ENCODE measurements at regions not wholly inside any gene's neighbourhood (a gene's known extent, or its start where the extent isn't known, plus 50 kb on each side); places are given as distances from the start of the nearest gene placed in this dataset.

- no peak overlapping the region for H3K4me2 ChIP-seq (ENCODE audit: low read length)
- no peak overlapping the region for H3K27ac ChIP-seq (ENCODE audit: low read length)
- H3K36me3 ChIP-seq (ENCODE audit: low read depth, low read length), result no peaks in the 10 kb centered on the region
- H2AFZ ChIP-seq (ENCODE audit: low read length), result no peak overlapping the region
- BruUV-seq (replicated peaks), result no TSS peak
- POLR2A ChIA-PET (ENCODE audit: unreplicated experiment), result no interaction called here
- H4K20me1 ChIP-seq (ENCODE audit: low read length), result no peaks in the 10 kb centered on the region
- ATAC-seq, result no peak
- no peak overlapping the region for H3K4me3 ChIP-seq (ENCODE audit: low read length)
- H3K27me3 ChIP-seq (ENCODE audit: low read length), result no peaks in the 10 kb centered on the region
- DNase-seq, result no peak
- CTCF ChIA-PET, result interaction anchor here (0.6 kb wide), 1 partner anchor 155 kb away, joined by 10 read pairs; no protein-coding TSS in a partner anchor
- intact Hi-C loops (cut with micrococcal nuclease), result no loop called here
- no peaks in the 10 kb centered on the region for H3K9me2 ChIP-seq (replicated peaks; ENCODE audit: low read length)
- no peak overlapping the region for H3K9ac ChIP-seq (ENCODE audit: low read length)
- H3K4me1 ChIP-seq (ENCODE audit: insufficient read depth, low read length), result peaks cover 8% of the 10 kb centered on the region; the same call in 1 of the 2 replicates
- TF ChIP-seq EZH2 (IDR thresholded peaks at IDR 0.05; ENCODE audit: low read length, unreplicated experiment) (no peak), EZH2phosphoT487 (IDR thresholded peaks at IDR 0.05; ENCODE audit: borderline replicate concordance, low read length) (no peak), CTCF (conservative IDR thresholded peaks at IDR 0.05; ENCODE audit: low read depth, low read length) (no peak)
- no peaks in the 10 kb centered on the region for H3F3A ChIP-seq (ENCODE audit: low read length, unreplicated experiment)
- no peaks in the 10 kb centered on the region for H3K9me3 ChIP-seq (ENCODE audit: low read length)
- no peaks in the 10 kb centered on the region for H3K79me2 ChIP-seq (ENCODE audit: low read length)
Measured at GRCh38 chr12:45590646-45591045, 138.9 kb upstream of the ARID2 start.

GRCh38 chr12:45591635-45592034, 137.9 kb upstream of the ARID2 start:
- Histone ChIP-seq H3K79me2 (ENCODE audit: low read length) (no peaks in the 10 kb centered on the region), H2AFZ (ENCODE audit: low read length) (no peak overlapping the region), H4K20me1 (ENCODE audit: low read length) (no peaks in the 10 kb centered on the region), H3K9ac (ENCODE audit: low read length) (no peak overlapping the region), H3K27me3 (ENCODE audit: low read length) (no peaks in the 10 kb centered on the region), H3K9me3 (ENCODE audit: low read length) (no peaks in the 10 kb centered on the region), H3K4me3 (ENCODE audit: low read length) (no peak overlapping the region), H3K36me3 (ENCODE audit: low read depth, low read length) (no peaks in the 10 kb centered on the region), H3K4me2 (ENCODE audit: low read length) (no peak overlapping the region), H3K27ac (ENCODE audit: low read length) (no peak overlapping the region), H3F3A (ENCODE audit: low read length, unreplicated experiment) (no peaks in the 10 kb centered on the region), H3K9me2 (replicated peaks; ENCODE audit: low read length) (no peaks in the 10 kb centered on the region), H3K4me1 (ENCODE audit: insufficient read depth, low read length) (peaks cover 8% of the 10 kb centered on the region; the same call in 1 of the 2 replicates)
- no peak for DNase-seq
- CTCF ChIA-PET, result no interaction called here
- intact Hi-C loops (cut with micrococcal nuclease), result no loop called here
- ATAC-seq, result no peak
- TF ChIP-seq CTCF (conservative IDR thresholded peaks at IDR 0.05; ENCODE audit: low read depth, low read length), result no peak
- TF ChIP-seq EZH2 (IDR thresholded peaks at IDR 0.05; ENCODE audit: low read length, unreplicated experiment), result no peak
- no peak for TF ChIP-seq EZH2phosphoT487 (IDR thresholded peaks at IDR 0.05; ENCODE audit: borderline replicate concordance, low read length)
- POLR2A ChIA-PET (ENCODE audit: unreplicated experiment), result no interaction called here
- no TSS peak for BruUV-seq (replicated peaks)

GRCh38 chr12:45596366-45596765, 133.1 kb upstream of the ARID2 start:
- H3K4me2 ChIP-seq (ENCODE audit: low read length), result no peak overlapping the region
- H3F3A ChIP-seq (ENCODE audit: low read length, unreplicated experiment), result no peaks in the 10 kb centered on the region
- no peaks in the 10 kb centered on the region for H3K27me3 ChIP-seq (ENCODE audit: low read length)
- DNase-seq, result no peak
- no peaks in the 10 kb centered on the region for H3K4me1 ChIP-seq (ENCODE audit: insufficient read depth, low read length)
- H3K9me2 ChIP-seq (replicated peaks; ENCODE audit: low read length), result no peaks in the 10 kb centered on the region
- no TSS peak for BruUV-seq (replicated peaks)
- no peaks in the 10 kb centered on the region for H3K79me2 ChIP-seq (ENCODE audit: low read length)
- ATAC-seq, result no peak
- H3K36me3 ChIP-seq (ENCODE audit: low read depth, low read length), result no peaks in the 10 kb centered on the region
- POLR2A ChIA-PET (ENCODE audit: unreplicated experiment), result no interaction called here
- no peaks in the 10 kb centered on the region for H3K9me3 ChIP-seq (ENCODE audit: low read length)
- H4K20me1 ChIP-seq (ENCODE audit: low read length), result no peaks in the 10 kb centered on the region
- H3K4me3 ChIP-seq (ENCODE audit: low read length), result no peak overlapping the region
- H3K27ac ChIP-seq (ENCODE audit: low read length), result no peak overlapping the region
- no peak overlapping the region for H3K9ac ChIP-seq (ENCODE audit: low read length)
- TF ChIP-seq CTCF (conservative IDR thresholded peaks at IDR 0.05; ENCODE audit: low read depth, low read length), result no peak
- no peak for TF ChIP-seq EZH2phosphoT487 (IDR thresholded peaks at IDR 0.05; ENCODE audit: borderline replicate concordance, low read length)
- CTCF ChIA-PET, result no interaction called here
- no peak overlapping the region for H2AFZ ChIP-seq (ENCODE audit: low read length)
- intact Hi-C loops (cut with micrococcal nuclease), result no loop called here

All from PC-3 (cell line).